Ovary (tissue), 7 donors: ENCODE measurements at regions not wholly inside any gene's neighbourhood (a gene's known extent, or its start where the extent isn't known, plus 50 kb on each side); places are given as distances from the start of the nearest gene placed in this dataset.

Experiments
- DNase-seq, 5 donors: peaks; one replicate each; pipeline ENCODE4 v3.0.0-alpha.2; 2019 to 2020
- H3K27ac ChIP-seq, 2 donors: fragments of 200-600 bp; one replicate each; pipeline versions ENCODE4 v1.5.1 to v1.8.0; 2019 to 2022
- H3K27me3 ChIP-seq: fragments of 200-600 bp; one replicate; pipeline ENCODE4 v1.8.0; 2022
- H3K36me3 ChIP-seq: fragments of 200-600 bp; sonication (generic); one replicate; pipeline ENCODE4 v1.5.1; 2019
- H3K4me1 ChIP-seq: one replicate; pipeline ENCODE4 v1.8.1; 2013; ENCODE audit warnings: mild to moderate bottlenecking, moderate library complexity; ENCODE audit not compliant: insufficient read depth
- H3K4me3 ChIP-seq: fragments of 200-600 bp; sonication (generic); one replicate; pipeline ENCODE4 v1.5.1; 2017
- H3K9me3 ChIP-seq, 2 donors: fragments of 200-600 bp in 1 of 2; sonication (generic) in 1 of 2; one replicate each; pipeline versions ENCODE4 v1.5.1 to v1.8.1; 2013 to 2019; ENCODE audit warnings: mild to moderate bottlenecking in 1 of 2, moderate library complexity in 1 of 2
- EP300 ChIP-seq: sonication (generic); formaldehyde crosslinking; IDR thresholded peaks from one replicate; pipeline ENCODE4 v1.6.1; 2017; ENCODE audit warnings: antibody characterized with exemption
- POLR2A ChIP-seq: fragments of 450-650 bp; IDR thresholded peaks from one replicate; pipeline ENCODE4 v1.6.1; 2017; ENCODE audit warnings: antibody characterized with exemption, mild to moderate bottlenecking, moderate library complexity
- WGBS, 3 donors: extraction: QIAGEN DNeasy Blood & Tissue Kit in 1 of 3; methylation state at CpG; one replicate each; pipeline versions ENCODE4 v1.1.5 to v1.1.7; 2013 to 2017; 5-methylcytosine and 5-hydroxymethylcytosine counted together
- intact Hi-C, 4 donors: fragments of 100-400 bp; cut with DNase I; formaldehyde crosslinking; loops; one replicate each; pipeline versions ENCODE4 v1.11.0 to v1.15.1; 2022 to 2023
- TF ChIP-seq, protein P1 (sequence below), 3 donors: fragments of 450-650 bp in 2 of 3; fragments of 200-600 bp in 1 of 3; IDR thresholded peaks; one replicate each; pipeline versions ENCODE4 v1.5.1 to v1.8.0; 2016 to 2022; ENCODE audit warnings: antibody characterized with exemption in 3 of 3, mild to moderate bottlenecking in 1 of 3
- donor health status: DM: no; HTN: no; CAD: no; lungs with moderate emphysema.
- donor health status: DM: no; HTN: no; CAD: no.
- donor health status: Bipolar disorder and iron deficiency.
- donor health status: DM: no; HTN: no; CAD: no.
- donor health status: DM: yes; HTN: yes; CAD: no.

GRCh38 chr14:42947991-42948390 lies 1341.3 kb downstream of the LRFN5 start:
- TF ChIP-seq POLR2A, result no peak
- TF ChIP-seq EP300, result no peak
- TF ChIP-seq, protein P1, sequence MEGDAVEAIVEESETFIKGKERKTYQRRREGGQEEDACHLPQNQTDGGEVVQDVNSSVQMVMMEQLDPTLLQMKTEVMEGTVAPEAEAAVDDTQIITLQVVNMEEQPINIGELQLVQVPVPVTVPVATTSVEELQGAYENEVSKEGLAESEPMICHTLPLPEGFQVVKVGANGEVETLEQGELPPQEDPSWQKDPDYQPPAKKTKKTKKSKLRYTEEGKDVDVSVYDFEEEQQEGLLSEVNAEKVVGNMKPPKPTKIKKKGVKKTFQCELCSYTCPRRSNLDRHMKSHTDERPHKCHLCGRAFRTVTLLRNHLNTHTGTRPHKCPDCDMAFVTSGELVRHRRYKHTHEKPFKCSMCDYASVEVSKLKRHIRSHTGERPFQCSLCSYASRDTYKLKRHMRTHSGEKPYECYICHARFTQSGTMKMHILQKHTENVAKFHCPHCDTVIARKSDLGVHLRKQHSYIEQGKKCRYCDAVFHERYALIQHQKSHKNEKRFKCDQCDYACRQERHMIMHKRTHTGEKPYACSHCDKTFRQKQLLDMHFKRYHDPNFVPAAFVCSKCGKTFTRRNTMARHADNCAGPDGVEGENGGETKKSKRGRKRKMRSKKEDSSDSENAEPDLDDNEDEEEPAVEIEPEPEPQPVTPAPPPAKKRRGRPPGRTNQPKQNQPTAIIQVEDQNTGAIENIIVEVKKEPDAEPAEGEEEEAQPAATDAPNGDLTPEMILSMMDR (IDR thresholded peaks at IDR 0.05), result no peak
- intact Hi-C loops, result no loop called here
- no peaks in the 10 kb centered on the region for H3K9me3 ChIP-seq
- H3K36me3 ChIP-seq, result no peaks in the 10 kb centered on the region
- H3K27me3 ChIP-seq, result no peaks in the 10 kb centered on the region
- no peaks in the 10 kb centered on the region for H3K4me1 ChIP-seq
- no peak overlapping the region for H3K4me3 ChIP-seq
- no peak for DNase-seq
- no peak overlapping the region for H3K27ac ChIP-seq

DNA sequence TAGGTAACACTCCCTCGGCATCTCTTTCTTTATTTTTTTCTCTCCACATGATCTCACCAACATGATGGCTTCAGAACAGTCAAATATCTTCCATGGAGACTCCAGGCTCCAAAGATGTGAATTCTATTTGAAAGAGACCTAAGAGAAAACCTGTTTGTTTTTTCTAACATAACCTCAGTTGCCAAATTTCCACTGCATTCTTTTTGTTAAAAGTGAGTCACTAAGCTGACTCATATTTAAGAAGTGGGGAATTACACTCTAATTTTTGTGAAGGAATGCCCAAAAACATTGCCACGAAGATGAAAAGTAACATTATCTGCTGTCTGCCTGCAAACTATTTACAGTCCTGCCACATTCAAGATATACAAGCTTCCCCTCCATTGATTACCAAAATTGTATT lies 1337.6 kb downstream of the LRFN5 start:
- 41 to 61% (median 45%) methylated on average over 2 of the region's 2 CpGs for WGBS, 3 donors
- Histone ChIP-seq H3K4me3 (no peak overlapping the region), H3K36me3 (no peaks in the 10 kb centered on the region), H3K27me3 (no peaks in the 10 kb centered on the region), H3K4me1 (no peaks in the 10 kb centered on the region), H3K27ac (no peak overlapping the region), H3K9me3 (no peaks in the 10 kb centered on the region)
- no peak for TF ChIP-seq POLR2A
- no peak for TF ChIP-seq EP300
- TF ChIP-seq, protein P1 (IDR thresholded peaks at IDR 0.05), result no peak
- intact Hi-C loops, result no loop called here
- no peak for DNase-seq

DNA sequence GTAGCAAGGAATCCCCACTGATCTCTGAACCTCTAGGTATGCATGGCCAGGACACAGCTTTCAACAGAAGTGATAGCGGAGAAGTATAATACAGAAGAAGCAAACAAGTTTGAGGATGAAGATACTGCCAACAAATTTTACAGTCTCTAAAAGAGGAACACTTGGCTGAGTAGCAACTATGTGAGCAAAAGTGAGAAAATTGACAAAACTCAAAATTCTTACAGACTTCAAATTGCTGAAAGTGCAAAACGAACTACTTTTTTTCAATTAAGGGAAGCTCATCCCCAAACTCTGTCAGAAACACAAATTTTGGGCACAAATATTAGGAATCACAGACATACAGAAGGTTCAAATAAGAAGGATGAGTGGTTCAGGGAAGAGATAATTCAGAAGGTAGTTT lies 1324.6 kb downstream of the LRFN5 start:
- no peak overlapping the region for H3K27ac ChIP-seq
- no peak overlapping the region for H3K4me3 ChIP-seq
- TF ChIP-seq EP300 (no peak), POLR2A (no peak)
- TF ChIP-seq, protein P1 (IDR thresholded peaks at IDR 0.05), result no peak
- DNase-seq, result no peak
- no peaks in the 10 kb centered on the region for H3K36me3 ChIP-seq
- intact Hi-C loops, result no loop called here
- no peaks in the 10 kb centered on the region for H3K4me1 ChIP-seq
- no peaks in the 10 kb centered on the region for H3K27me3 ChIP-seq
- no peaks in the 10 kb centered on the region for H3K9me3 ChIP-seq
- WGBS, 3 donors, result 77 to 81% (median 78%) methylated on average over 2 of the region's 2 CpGs

DNA sequence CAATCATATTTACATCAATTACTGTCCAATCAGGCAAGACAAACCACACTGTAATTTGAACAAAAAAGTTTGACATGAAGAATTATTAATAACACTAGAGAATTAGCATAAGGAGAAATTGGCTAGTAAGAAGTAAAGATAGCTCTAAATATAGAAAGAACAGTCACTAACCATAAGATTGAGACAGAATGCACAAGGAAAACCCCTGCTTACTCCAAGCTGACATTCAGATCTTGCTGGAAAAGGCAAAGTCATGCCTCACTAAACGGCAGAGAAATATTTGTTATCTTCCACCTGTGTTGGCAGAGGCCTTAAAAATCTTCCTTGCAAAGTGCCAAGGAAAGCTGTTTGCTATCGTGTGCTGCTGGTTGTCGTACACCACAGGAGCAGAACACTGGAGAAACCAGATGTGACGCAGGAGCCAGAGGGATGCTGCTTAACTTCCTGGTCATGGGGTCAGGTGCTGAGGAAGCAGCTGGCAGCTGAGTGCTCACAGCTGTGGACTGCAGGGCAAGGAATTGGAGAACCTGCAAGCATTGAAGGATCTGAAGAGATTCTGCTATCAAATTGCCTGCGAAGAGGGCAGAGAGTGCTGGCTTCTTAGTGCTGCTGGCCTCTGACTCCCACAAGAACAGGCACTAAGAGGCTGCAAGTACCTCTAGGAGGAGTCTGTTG lies 1323.3 kb downstream of the LRFN5 start:
- TF ChIP-seq, protein P1 (IDR thresholded peaks at IDR 0.05), result no peak
- TF ChIP-seq POLR2A (no peak), EP300 (no peak)

More for the DNA sequence above, 1323.3 kb downstream of the LRFN5 start:
- Histone ChIP-seq H3K27ac (no peak overlapping the region), H3K27me3 (no peaks in the 10 kb centered on the region), H3K36me3 (no peaks in the 10 kb centered on the region), H3K9me3 (no peaks in the 10 kb centered on the region), H3K4me3 (no peak overlapping the region), H3K4me1 (no peaks in the 10 kb centered on the region)
- intact Hi-C loops, result no loop called here
- WGBS, 3 donors, result 0 to 16% (median 3%) methylated on average over 5 of the region's 5 CpGs
- no peak for DNase-seq
